HFFc6 (cell line): ENCODE measurements at regions not wholly inside any gene's neighbourhood (a gene's known extent, or its start where the extent isn't known, plus 50 kb on each side); places are given as distances from the start of the nearest gene placed in this dataset.

Experiments used
- DNase-seq: peaks from one replicate; pipeline ENCODE4 v3.0.0-alpha.2; 2018
- H3K27ac Mint-ChIP-seq: 2 replicates; pipeline ENCODE4 v1.8.0; 2020; ENCODE audit warnings: mild to moderate bottlenecking, mixed read lengths
- H3K27me3 Mint-ChIP-seq: 2 replicates; pipeline ENCODE4 v1.8.0; 2021; ENCODE audit warnings: mild to moderate bottlenecking, moderate library complexity, mixed read lengths; ENCODE audit not compliant: insufficient read depth
- H3K36me3 Mint-ChIP-seq: 2 replicates; pipeline ENCODE4 v1.8.0; 2021; ENCODE audit warnings: low read depth, mixed read lengths
- H3K4me1 Mint-ChIP-seq: 2 replicates; pipeline ENCODE4 v1.8.0; 2020; ENCODE audit warnings: low read depth, mixed read lengths
- H3K4me3 Mint-ChIP-seq: 2 replicates; pipeline ENCODE4 v1.8.0; 2020; ENCODE audit warnings: mild to moderate bottlenecking, moderate library complexity, mixed read lengths
- H3K9me3 Mint-ChIP-seq: 2 replicates; pipeline ENCODE4 v1.8.0; 2020; ENCODE audit warnings: mild to moderate bottlenecking, mixed read lengths
- CTCF ChIP-seq: fragments of 200-600 bp; sonication (generic); IDR thresholded peaks from 2 replicates; pipeline ENCODE4 v1.5.0; 2021; ENCODE audit warnings: antibody characterized with exemption, mild to moderate bottlenecking

- no peak for DNase-seq
- Mint-ChIP-seq H3K4me3 (no peak overlapping the region), H3K4me1 (no peaks in the 10 kb centered on the region), H3K9me3 (peaks cover 25% of the 10 kb centered on the region), H3K27me3 (no peaks in the 10 kb centered on the region), H3K27ac (no peak overlapping the region), H3K36me3 (no peaks in the 10 kb centered on the region)
- TF ChIP-seq CTCF = no peak
Observed at GRCh38 chr18:60865801-60866200, 467.4 kb upstream of the CDH20 start.

GRCh38 chr18:60870261-60871153 lies 462.7 kb upstream of the CDH20 start:
- H3K27ac Mint-ChIP-seq = no peak overlapping the region
- H3K9me3 Mint-ChIP-seq = peaks cover 37% of the 10 kb centered on the region
- no peaks in the 10 kb centered on the region for H3K4me1 Mint-ChIP-seq
- TF ChIP-seq CTCF = no peak
- H3K4me3 Mint-ChIP-seq = no peak overlapping the region
- H3K36me3 Mint-ChIP-seq = no peaks in the 10 kb centered on the region; the same call in 1 of the 2 replicates
- no peak for DNase-seq
- no peaks in the 10 kb centered on the region for H3K27me3 Mint-ChIP-seq

GRCh38 chr18:60872434-60872833 lies 460.8 kb upstream of the CDH20 start:
- H3K27ac Mint-ChIP-seq = no peak overlapping the region
- DNase-seq = no peak
- H3K4me1 Mint-ChIP-seq = no peaks in the 10 kb centered on the region
- peaks cover 30% of the 10 kb centered on the region for H3K9me3 Mint-ChIP-seq
- no peak for TF ChIP-seq CTCF
- H3K36me3 Mint-ChIP-seq = no peaks in the 10 kb centered on the region; the same call in 1 of the 2 replicates
- H3K4me3 Mint-ChIP-seq = no peak overlapping the region
- no peaks in the 10 kb centered on the region for H3K27me3 Mint-ChIP-seq

- Mint-ChIP-seq H3K4me3 (no peak overlapping the region), H3K27me3 (no peaks in the 10 kb centered on the region; the same call in 1 of the 2 replicates), H3K4me1 (no peaks in the 10 kb centered on the region), H3K36me3 (no peaks in the 10 kb centered on the region; the same call in 1 of the 2 replicates), H3K27ac (no peak overlapping the region), H3K9me3 (peaks cover 38% of the 10 kb centered on the region)
- DNase-seq = no peak
- TF ChIP-seq CTCF = no peak
Observed at GRCh38 chr18:60873708-60874107, 459.5 kb upstream of the CDH20 start.

GRCh38 chr18:60875957-60876507 lies 457.2 kb upstream of the CDH20 start:
- no peak for TF ChIP-seq CTCF
- Mint-ChIP-seq H3K36me3 (no peaks in the 10 kb centered on the region; the same call in 1 of the 2 replicates), H3K9me3 (peaks cover 42% of the 10 kb centered on the region), H3K4me1 (no peaks in the 10 kb centered on the region), H3K27me3 (no peaks in the 10 kb centered on the region; the same call in 1 of the 2 replicates), H3K27ac (no peak overlapping the region), H3K4me3 (no peak overlapping the region)
- no peak for DNase-seq
